SK-N-SH (cell line): ENCODE measurements at regions not wholly inside any gene's neighbourhood (a gene's known extent, or its start where the extent isn't known, plus 50 kb on each side); places are given as distances from the start of the nearest gene placed in this dataset.

Source experiments
- CHD2 ChIP-seq: fragments of 150-350 bp; IDR thresholded peaks from 2 replicates; pipeline ENCODE4 v1.6.1; 2018; ENCODE audit warnings: low read length; ENCODE audit not compliant: partially characterized antibody
- CTCF ChIP-seq: fragments of 200-600 bp; sonication (generic); IDR thresholded peaks from 2 replicates; pipeline ENCODE4 v1.6.1; 2017; ENCODE audit warnings: antibody characterized with exemption, mild to moderate bottlenecking, moderate library complexity
- EP300 ChIP-seq, 2 experiments: IDR thresholded peaks; 2 replicates each; pipeline versions ENCODE4 v1.4.0 to v1.6.1; 2012; ENCODE audit warnings: borderline replicate concordance in 1 of 2, low read depth in 1 of 2, low read length in 1 of 2
- MAX ChIP-seq: IDR thresholded peaks from 2 replicates; pipeline ENCODE4 v1.4.0; 2012; ENCODE audit warnings: low read depth
- TEAD4 ChIP-seq: IDR thresholded peaks from 2 replicates; pipeline ENCODE4 v1.4.0; 2012; ENCODE audit warnings: mild to moderate bottlenecking, borderline replicate concordance; ENCODE audit not compliant: insufficient read depth

- TF ChIP-seq CTCF, result no peak
- TF ChIP-seq EP300 (IDR thresholded peaks at IDR 0.05; ENCODE audit: borderline replicate concordance in 1 of 2, low read depth in 1 of 2, low read length in 1 of 2), result no peak
- TF ChIP-seq TEAD4, result no peak
- no peak for TF ChIP-seq MAX
- no peak for TF ChIP-seq CHD2
Observed at GRCh38 chr2:23207871-23208270, 177.1 kb upstream of the KLHL29 start.
